Embryonic facial prominence (tissue), 1 donor: ENCODE measurements at regions not wholly inside any gene's neighbourhood (a gene's known extent, or its start where the extent isn't known, plus 50 kb on each side); places are given as distances from the start of the nearest gene placed in this dataset.
A peak's percentile ranks its signal among the peaks of the same experiment; 100 is the strongest.

Experiments
- DNase-seq: peaks from one replicate; pipeline ENCODE4 v3.0.0-alpha.2; 2016; ENCODE audit errors: extremely low spot score

DNA sequence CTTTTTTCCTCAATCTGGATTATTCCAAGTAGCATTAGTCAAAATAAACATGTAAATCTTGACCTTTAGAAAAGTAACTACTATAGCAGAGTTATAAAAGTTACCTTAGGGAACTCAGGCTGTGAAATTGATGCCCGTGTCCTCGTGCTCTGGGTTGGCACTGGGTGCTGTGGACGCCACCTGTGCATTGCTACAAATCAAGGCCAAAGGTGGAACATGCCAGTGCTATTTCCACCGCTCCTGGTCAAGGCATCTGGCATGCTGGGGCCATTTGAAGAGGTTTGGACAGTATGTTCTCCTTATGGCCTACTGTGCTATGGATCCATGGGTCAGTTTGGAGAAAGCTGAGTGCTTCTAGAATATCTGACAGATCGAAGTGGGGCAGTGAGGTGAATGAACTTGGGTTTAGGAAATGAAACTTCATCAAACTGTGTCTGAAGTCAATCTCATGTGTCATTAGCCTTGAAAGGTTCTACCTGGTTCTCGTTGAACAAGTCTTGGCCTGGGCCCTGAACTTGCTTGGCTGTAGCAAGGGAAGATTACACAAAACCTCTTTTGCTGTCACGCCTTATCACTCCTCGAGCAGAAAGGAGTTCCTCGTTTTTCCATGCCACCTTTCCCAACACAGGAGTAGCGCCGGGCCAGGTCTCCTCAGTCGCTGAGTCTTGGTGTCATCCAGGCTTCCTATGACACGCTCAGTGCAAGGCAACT lies 397.6 kb upstream of the RGMA start:
- DNase-seq = no peak

DNA sequence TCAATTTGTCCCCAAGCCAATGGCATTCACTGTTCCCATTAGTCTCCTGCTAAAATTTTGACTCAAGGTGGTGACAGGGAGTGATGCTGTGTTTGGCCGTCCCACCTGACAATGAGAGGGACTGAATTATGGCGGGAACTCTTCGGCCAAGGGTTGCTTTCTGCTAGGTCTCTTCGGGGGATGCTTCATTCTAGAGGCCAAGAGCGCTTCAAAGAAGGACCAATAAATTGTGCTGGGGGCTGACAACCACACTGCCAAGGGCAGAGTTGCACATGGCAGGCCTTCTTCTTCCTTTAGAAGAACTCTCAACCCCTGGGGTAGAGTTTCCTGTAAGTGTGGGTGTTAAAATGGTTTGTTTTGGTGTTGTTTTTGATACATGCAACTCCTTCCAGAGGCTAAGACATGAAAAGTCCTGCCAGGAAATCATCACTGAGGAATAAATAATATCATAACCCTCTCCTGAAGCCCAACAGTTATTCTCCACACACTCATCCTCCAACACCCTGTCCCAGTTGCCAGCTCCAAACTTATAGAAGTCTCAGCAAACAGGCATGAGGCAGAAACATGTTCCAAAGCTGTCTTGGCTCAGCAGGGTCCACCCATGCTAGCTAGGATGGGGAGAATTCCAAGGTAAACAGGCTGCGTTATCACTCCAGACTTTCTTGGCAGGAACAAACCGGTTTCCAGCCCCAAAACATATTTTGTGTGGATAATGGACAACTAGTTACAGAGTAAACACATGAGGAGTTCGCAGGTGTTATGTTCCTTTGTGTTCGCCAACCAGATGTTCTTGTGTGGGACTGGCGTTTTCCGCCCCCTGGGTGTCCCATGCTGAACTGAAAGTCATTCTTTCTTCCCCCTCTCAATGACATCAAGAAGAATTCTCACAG lies 396.7 kb upstream of the RGMA start:
- peak; percentile 15 for DNase-seq

DNA sequence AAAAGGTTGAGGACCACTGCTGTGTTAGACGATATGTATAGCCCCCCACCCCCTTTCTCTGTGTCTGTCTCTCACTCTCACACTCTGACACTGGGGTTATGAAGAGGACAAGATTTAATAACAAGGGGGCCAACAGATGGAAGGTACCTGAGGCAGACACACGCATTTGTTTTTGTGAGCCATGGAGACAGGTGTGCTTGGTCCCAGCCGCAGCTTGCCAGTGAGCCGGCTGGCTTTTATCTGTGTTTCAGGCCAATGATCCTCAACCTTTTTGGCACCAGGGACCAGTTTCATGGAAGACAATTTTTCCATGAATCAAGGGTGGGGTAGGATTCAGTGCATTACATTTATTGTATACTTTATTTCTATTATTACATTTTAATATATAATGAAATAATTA lies 394.9 kb upstream of the RGMA start:
- DNase-seq = no peak

DNA sequence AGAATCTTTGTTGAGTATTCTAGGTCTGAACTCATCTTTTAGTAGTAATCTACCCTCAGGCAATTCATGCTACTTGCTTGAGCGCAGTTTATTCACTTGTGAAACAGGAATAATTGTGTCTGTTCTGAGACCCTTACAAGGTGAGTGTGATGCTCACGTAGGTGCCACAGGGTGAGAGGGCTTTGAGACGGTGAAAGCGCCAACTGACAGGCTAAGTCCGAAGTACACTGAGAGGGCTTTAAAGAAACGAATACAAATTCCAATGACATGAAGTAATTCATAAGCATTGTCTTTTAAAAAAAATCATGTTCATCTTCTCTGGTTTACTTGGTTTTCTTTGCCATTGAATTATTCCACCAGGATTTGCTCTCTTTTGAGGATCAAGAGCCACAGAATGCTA lies 393.7 kb upstream of the RGMA start:
- DNase-seq = no peak

DNA sequence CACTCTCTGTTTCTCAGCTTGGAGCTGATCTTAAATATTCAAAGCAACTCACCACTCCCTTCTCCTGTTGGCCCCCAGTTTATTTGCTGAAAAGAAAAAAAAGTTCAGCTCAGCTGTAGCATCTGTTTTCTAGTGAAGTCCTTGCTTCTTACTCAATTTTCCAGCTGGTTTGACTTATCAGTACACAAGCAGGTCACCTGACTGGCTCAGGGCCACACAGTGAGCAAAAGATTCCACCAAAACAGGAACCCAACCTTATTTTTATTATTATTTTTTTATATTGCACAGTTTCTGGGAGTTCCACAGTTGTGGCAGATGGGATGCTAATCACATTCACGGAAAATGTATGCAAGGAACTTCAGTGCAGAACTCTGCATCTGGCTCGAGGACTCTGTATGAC lies 390.7 kb upstream of the RGMA start:
- DNase-seq = no peak

DNA sequence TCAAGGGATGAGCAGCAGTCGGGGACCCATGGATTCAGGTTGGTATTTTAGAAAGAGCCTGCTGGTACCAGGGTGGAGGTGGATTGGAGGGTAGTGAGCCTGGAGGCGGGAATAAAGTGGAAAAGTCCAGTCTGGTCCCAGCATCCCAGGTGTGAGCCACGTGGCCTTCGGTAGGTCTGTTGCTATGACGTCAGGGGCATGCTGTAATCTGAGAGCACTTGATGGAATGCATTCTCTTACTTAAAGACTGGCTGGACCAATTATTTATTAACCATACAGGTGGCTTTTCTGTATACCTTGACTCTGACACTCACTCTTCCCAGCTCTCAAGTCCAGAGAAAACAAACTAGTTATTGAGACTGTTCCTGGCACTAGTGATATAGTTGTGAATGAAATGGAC lies 389.9 kb upstream of the RGMA start:
- no peak for DNase-seq

DNA sequence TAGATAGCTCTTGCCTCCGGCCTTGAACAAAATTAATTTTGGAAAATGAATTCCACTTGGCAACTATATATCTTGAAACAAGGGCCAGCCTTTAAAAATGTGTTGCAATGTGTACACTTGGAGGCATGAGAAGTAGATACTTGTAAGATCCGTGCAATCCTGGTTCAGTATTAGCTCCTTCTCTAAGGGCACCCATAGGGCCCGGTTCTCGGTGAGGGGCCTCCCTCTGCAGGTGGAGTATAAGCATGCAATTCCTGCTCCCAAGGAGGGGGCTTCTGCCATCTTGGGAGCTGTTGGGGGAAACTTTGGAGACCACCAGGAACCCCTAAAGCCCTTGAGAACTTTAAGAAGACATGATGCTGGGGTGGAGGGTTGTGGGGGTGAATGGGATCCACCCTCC lies 388.7 kb upstream of the RGMA start:
- no peak for DNase-seq

DNA sequence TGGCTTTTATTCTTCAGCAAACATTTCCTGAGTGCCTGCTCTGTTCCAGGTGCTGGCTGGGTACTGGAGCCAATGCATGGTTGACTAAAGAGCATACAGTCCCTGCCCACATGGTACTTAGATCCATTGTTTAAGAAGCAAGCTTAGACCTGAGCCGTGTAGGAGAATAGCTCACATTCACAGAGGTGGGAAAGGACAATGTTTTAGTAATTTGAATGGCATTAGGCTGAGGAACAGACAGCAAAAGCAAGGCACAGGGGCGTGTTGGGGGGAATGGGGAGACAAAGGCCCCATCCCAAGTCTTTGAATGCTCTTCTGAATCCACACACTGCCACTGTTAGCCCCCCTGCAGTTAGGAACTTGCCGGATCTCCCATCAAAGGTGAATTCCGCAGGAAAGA lies 388.2 kb upstream of the RGMA start:
- no peak for DNase-seq

DNA sequence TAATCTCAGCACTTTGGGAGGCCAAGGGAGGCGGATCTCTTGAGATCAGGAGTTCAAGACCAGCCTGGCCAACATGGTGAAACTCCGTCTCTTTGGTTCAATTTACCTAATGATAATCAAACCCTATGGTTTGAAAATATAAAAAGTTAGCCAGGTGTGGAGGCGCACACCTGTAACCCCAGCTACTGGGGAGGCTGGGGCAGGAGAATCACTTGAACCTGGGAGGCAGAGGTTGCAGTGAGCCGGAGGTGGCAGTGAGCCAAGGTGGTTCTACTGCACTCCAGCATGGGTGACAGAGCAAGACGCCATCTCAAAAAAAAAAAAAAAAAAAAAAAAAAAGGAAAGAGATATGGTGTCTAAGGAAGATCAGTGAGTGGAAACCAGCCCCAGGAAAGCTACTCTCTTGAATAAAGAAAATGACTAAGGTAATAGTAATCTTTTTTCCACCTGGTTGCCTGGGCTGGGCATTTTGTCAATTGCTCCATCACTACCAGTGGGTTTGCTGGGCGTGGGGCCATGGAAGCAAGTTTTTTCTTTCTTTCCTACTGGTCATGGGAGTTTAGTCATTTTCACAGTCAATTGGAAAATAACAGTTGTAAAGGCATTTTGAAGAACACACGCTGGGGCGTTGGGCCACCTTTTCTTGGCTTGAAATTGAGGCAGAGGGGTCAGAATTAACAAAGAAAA lies 387.6 kb upstream of the RGMA start:
- DNase-seq = no peak

DNA sequence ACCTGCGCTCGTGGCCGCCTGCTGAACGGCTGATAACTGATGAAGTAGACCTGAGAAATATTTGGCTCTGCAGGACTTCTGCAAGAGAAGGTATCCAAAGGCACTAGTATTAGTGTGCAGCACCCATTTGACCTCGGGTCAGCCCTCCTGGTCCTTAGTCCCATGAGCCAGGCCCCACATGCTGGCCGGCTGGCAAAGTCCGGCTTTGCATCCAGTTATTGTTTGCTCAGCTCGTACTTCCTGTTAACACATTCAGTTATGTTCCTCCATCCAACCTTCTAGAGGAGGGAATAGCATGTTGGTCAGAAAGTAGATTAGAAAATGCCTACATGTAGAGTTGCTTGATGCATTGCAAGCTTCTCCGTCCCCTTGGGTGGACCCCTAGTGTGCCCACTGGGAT lies 385.7 kb upstream of the RGMA start:
- no peak for DNase-seq

DNA sequence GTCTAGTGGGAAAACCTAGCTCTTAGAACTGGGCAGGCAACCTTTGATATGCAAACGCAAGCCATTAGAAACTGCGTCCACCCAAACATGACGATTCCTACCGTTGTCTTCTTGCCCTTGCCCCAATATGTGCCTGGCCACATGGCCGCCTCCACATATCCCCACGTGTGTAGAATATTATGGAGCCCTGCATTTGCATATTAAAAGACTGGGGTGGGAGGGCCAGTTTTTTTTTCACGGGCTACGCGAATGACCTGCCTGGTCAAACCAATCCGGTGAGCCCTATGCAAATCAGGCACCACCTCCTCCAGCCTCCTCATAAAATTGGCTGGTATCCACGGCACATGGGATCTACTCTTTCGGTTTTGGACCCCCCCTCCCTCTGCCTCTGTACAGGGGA lies 381.0 kb upstream of the RGMA start:
- DNase-seq = no peak

DNA sequence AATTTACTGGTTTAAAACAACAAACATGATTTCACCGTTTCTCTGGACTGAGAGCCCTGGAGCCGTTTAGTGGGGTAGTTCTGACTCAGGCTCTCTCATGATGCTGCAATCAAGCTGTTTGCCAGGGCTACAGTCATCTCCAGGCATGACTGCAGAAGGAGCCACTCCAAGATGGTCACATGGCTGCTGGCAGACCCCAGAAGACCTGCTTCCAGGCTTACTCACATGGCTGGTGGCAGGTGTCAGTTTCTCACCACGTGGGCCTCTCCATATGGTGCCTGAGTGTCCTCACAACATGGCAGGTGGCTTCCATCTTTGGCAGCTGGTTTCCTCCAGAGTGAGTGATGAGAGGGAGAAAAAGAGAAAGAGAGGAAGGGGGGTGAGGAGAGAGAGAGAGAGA lies 378.3 kb upstream of the RGMA start:
- DNase-seq = no peak

DNA sequence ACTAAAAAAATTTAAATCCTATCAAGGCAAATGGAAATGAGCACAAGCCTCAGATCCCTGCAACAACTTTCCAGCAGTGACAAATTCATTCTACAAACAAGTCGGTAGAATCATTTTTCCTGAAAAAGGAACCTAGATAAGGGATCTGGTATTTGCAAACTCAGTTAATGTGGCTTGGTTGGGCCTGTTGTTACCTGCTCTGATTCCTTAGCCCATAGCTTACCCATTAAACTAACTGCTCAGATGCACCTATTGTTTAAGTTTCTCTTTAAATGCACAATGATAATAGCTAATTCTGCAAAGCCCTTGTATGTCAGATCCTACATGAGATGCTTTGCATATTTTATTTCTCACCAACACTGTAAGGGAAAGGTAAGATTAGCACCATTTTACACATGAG lies 377.4 kb upstream of the RGMA start:
- DNase-seq = no peak

DNA sequence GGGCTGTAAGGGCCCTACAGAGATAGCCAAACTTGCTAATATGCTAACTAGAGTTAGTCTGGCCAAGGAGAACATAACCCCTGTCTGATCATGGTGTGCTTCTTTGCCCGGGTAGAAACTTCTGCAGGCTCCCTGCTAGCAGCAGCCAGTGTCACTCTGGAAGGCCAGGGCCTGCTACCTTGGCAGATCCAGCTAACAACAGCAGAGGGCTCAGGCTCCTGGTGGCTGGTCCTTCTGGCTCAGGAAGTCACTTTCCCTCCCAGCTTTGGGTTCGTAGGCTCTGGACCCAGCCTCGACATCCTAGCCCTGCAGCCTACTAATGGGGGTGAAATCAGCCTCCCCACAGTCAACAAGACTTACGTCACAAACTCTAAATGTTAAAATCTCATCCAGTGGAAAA lies 373.7 kb upstream of the RGMA start:
- no peak for DNase-seq

DNA sequence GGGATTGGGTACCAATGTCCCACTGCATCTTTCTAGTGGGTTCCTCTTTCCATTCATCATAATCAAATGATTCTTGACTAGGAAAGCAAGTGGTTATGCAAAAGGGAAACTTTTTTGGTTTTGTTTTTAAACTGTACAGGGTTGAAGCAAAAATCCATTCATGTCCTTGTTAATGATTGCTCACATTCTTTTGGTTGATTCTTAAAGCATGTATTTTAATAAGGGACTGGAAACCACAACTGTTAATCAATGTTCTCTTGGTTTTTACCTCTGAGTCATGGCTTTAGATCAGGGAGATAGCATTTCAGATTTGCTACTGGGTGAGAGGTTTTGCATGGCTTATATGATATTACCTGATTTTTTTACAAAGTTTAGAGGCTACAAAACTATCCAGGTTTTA lies 371.7 kb upstream of the RGMA start:
- no peak for DNase-seq

DNA sequence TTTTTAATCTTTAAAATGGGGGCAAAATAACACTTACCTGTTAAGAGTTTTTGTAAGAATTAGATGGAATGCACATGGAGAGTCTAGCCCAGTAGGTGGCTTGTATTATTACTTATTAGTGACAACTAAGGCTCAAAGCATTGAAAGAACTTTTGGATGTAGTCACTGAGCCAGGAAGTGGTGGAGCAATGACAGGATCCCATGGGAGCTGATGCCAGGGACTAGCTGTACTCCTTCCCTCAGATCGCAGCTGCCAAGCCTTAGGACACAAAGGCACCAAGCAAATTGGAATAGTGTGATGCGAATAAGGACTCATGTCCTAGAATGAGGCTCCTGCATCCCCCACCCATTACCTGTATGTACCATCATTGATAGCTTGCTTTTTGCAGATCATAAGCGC lies 370.4 kb upstream of the RGMA start:
- DNase-seq = no peak

DNA sequence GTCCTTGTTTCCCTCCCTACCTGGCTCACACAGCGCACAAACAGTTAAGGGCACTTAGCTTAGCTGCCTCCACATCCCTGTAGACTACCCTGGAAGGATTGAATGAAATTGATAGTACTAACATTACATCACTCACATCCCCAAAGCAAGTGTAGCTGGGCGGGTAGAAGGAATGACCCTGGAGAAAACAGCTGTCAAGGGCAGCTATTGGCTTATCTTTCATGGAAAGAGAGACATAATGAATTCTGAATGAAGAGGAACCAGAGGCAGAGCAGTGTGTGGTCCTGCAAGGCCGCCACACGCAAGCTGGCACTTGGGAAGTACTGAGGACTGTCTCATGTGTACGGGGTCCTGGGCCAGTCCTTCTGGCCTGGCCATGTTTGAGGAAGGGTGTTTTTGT lies 369.6 kb upstream of the RGMA start:
- DNase-seq = no peak

DNA sequence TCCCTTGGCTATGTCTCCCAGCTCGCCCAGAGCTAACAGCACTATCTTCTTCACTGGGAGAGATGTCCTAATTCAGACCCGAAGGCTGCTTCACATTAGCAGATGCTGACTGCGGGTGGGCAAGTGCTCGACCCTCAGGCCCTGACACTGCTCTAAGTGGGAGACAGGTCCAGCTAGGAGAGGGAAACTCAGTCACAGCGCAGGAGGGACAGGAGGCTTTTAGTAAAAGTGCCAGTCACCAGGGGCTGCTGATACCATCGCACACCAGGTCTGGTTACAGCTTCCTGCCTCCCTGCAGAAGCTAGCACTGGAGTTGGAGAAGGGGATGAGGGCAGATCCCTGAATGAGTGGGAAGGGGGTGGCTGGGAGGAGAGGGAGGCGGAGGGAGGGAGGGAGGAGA lies 365.8 kb upstream of the RGMA start:
- no peak for DNase-seq

DNA sequence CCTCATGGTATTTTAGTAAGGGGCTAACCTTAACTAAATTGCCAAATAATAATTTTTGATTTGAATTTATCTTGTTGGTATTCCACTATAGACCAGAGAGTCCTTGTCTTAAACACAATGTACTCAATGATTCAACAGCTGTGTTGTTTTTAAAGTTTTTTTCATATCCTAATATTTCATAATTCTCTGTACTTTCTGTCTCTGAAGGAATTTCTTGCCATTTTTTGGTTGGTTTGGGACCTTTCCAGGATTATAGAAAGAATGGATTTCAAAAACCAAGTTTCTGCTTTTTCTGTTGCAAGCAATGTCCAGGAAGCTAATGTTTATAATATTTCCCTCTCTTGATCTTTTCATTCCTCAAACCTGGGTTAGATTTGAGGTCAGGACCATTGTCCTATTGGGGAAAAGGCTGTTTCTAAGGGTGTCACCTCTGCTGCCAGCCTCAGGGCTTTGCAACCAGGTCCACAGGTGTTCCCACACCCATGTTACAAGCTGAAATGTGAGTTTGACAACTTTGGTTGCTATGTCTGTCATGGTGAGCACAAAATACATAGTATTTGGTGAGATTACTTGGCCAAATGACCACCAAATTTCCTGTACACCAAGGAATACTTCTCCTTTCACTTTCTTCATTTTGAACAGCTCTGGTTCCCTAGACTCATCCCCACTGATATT lies 363.7 kb upstream of the RGMA start:
- no peak for DNase-seq

DNA sequence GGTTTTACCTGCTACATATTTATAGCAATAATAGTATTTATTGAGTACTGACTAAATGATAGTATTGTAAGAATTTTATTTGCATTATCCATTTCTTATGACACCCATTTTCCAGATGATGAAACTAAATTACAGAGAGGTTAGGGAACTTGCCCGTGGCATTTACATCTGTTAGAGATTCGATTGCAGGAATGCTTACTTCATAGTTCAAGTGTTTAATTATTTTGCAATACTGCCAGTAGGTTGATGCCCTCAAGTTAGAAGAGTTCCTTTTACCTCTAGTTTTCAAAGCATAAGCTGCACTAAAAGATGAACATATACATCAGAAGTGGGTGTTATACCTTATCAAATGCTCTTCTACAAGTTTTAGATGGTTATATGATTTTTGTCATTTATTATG lies 362.8 kb upstream of the RGMA start:
- DNase-seq = no peak

DNA sequence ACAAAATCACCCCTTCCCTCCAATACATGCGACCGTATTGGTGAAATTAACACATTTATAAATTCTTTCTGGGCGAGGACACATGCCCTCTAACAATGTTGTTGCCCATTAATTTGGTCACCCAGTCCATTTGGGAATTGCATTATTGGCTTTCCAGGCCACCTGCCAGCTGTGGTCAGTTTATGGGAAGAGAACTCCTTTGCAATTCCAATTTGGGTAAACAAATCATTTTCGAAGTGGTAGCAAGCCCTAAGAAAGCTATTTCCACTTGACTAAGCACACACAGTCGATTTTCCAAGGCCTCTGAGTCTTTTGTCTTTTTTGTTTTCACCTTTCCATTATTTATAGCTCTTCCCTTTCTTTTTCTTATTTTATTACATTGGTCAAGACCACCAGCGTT lies 362.3 kb upstream of the RGMA start:
- DNase-seq = no peak

DNA sequence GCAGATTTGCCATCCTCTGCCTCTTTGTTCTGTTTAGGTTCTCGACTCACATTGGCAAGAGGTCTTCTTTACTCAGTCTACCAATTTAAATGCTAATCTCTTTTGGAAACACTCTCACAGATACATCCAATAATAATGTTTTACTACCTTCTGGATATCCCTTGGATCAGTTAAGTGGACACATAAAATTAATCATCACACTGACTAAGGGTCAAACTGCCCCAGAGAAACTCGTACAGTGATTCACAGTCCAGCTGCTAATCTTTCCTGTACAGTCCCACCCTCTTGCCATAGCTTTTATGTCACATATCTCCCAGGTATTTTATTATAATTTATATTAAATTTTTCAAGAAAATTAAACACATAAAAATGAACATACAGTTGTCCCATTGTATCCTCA lies 360.8 kb upstream of the RGMA start:
- no peak for DNase-seq
